ENCODE measurements at regions not wholly inside any gene's neighbourhood (a gene's known extent, or its start where the extent isn't known, plus 50 kb on each side); places are given as distances from the start of the nearest gene placed in this dataset.
"Not testable (repeated sequence)": the region's sequence is repeated elsewhere in the genome, so short reads cannot be mapped to it uniquely, and the experiment has no call there.

- 97% methylated on average over 2 of the region's 2 CpGs for WGBS
- Histone ChIP-seq H3K9me3 (ENCODE audit: control insufficient read depth in 2 of 2, insufficient read depth in 1 of 2, low read length in 1 of 2) (no peaks in the 10 kb centered on the region), H3K27me3 (ENCODE audit: control insufficient read depth in 2 of 2, insufficient read depth in 1 of 2, low read length in 1 of 2) (no peaks in the 10 kb centered on the region), H3K4me1 (ENCODE audit: control insufficient read depth in 2 of 2, insufficient read depth in 2 of 2, low read length in 2 of 2) (no peaks in the 10 kb centered on the region), H3K27ac (ENCODE audit: low read depth in 1 of 2, low read length in 1 of 2) (no peak overlapping the region), H3K36me3 (ENCODE audit: control insufficient read depth in 2 of 2, insufficient read depth in 2 of 2, low read length in 1 of 2) (no peaks in the 10 kb centered on the region), H3K4me3 (ENCODE audit: low read length in 2 of 2) (no peak overlapping the region)
- DNase-seq (ENCODE audit: low read depth in 6 of 9, low spot score in 9 of 9), result no peak
Observed at GRCh38 chr6:111942561-111942960, 69.3 kb upstream of the FYN start.

DNA sequence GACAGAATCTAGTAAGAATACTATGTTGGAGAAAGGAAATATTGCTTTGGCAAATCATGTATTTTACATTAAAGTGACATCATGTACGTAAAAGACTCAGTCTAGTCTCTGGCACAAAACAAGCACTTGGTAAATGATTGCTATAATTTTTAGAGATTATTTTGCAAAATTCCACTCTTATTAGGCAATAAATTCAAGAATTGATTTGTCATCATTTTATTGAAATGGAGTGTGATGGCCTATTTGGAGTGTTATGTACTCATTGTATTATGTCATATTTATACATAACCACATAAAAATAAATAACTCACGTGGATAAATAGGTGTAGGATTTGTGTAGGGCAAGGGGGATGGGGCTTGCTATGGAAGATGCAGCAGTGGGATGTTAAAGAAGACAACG lies 70.0 kb upstream of the FYN start:
- 93% methylated on average over 3 of the region's 3 CpGs for WGBS

GRCh38 chr6:111943726-111944125 lies 70.5 kb upstream of the FYN start:
- no peaks in the 10 kb centered on the region for H3K36me3 ChIP-seq (ENCODE audit: control insufficient read depth in 2 of 2, insufficient read depth in 2 of 2, low read length in 1 of 2)
- DNase-seq (ENCODE audit: low read depth in 6 of 9, low spot score in 9 of 9), result no peak
- 96% methylated on average over 3 of the region's 3 CpGs for WGBS
- no peaks in the 10 kb centered on the region for H3K9me3 ChIP-seq (ENCODE audit: control insufficient read depth in 2 of 2, insufficient read depth in 1 of 2, low read length in 1 of 2)
- H3K4me1 ChIP-seq (ENCODE audit: control insufficient read depth in 2 of 2, insufficient read depth in 2 of 2, low read length in 2 of 2), result no peaks in the 10 kb centered on the region
- H3K27ac ChIP-seq (ENCODE audit: low read depth in 1 of 2, low read length in 1 of 2), result no peak overlapping the region
- no peak overlapping the region for H3K4me3 ChIP-seq (ENCODE audit: low read length in 2 of 2)
- no peaks in the 10 kb centered on the region for H3K27me3 ChIP-seq (ENCODE audit: control insufficient read depth in 2 of 2, insufficient read depth in 1 of 2, low read length in 1 of 2)

More for the DNA sequence above, 70.0 kb upstream of the FYN start:
- no peak overlapping the region for H3K4me3 ChIP-seq (ENCODE audit: low read length in 2 of 2)
- no peaks in the 10 kb centered on the region for H3K4me1 ChIP-seq (ENCODE audit: control insufficient read depth in 2 of 2, insufficient read depth in 2 of 2, low read length in 2 of 2)
- no peak for DNase-seq (ENCODE audit: low read depth in 6 of 9, low spot score in 9 of 9)
- no peaks in the 10 kb centered on the region for H3K27me3 ChIP-seq (ENCODE audit: control insufficient read depth in 2 of 2, insufficient read depth in 1 of 2, low read length in 1 of 2)
- no peak overlapping the region for H3K27ac ChIP-seq (ENCODE audit: low read depth in 1 of 2, low read length in 1 of 2)
- no peaks in the 10 kb centered on the region for H3K36me3 ChIP-seq (ENCODE audit: control insufficient read depth in 2 of 2, insufficient read depth in 2 of 2, low read length in 1 of 2)
- H3K9me3 ChIP-seq (ENCODE audit: control insufficient read depth in 2 of 2, insufficient read depth in 1 of 2, low read length in 1 of 2), result no peaks in the 10 kb centered on the region

DNA sequence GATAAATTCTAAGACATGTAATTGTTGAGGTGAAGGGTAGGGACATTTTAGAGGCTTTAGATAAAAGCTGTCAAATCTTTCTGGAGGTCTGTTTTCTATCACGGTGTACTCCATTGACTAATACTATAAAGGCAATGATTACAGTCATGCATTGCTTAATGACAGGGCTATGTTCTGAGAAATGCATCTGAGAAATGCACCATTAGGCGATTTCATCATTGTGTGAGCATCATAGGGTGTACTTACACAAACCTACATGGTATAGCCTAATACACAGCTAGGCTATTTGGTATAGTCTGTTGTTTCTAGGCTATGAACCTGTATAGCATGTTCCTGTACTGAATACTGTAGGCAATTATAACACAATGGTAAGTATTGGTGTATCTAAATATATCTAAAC lies 71.3 kb upstream of the FYN start:
- Histone ChIP-seq H3K4me1 (ENCODE audit: control insufficient read depth in 2 of 2, insufficient read depth in 2 of 2, low read length in 2 of 2) (no peaks in the 10 kb centered on the region), H3K27me3 (ENCODE audit: control insufficient read depth in 2 of 2, insufficient read depth in 1 of 2, low read length in 1 of 2) (no peaks in the 10 kb centered on the region), H3K9me3 (ENCODE audit: control insufficient read depth in 2 of 2, insufficient read depth in 1 of 2, low read length in 1 of 2) (no peaks in the 10 kb centered on the region), H3K36me3 (ENCODE audit: control insufficient read depth in 2 of 2, insufficient read depth in 2 of 2, low read length in 1 of 2) (no peaks in the 10 kb centered on the region), H3K4me3 (ENCODE audit: low read length in 2 of 2) (no peak overlapping the region), H3K27ac (ENCODE audit: low read depth in 1 of 2, low read length in 1 of 2) (no peak overlapping the region)
- WGBS, result 98% methylated on average over 2 of the region's 2 CpGs
- no peak for DNase-seq (ENCODE audit: low read depth in 6 of 9, low spot score in 9 of 9)

- 95% methylated on average over 3 of the region's 3 CpGs for WGBS
- Histone ChIP-seq H3K9me3 (ENCODE audit: control insufficient read depth in 2 of 2, insufficient read depth in 1 of 2, low read length in 1 of 2) (no peaks in the 10 kb centered on the region), H3K27ac (ENCODE audit: low read depth in 1 of 2, low read length in 1 of 2) (no peak overlapping the region), H3K4me1 (ENCODE audit: control insufficient read depth in 2 of 2, insufficient read depth in 2 of 2, low read length in 2 of 2) (peaks cover 0 to 4% of the 10 kb centered on the region in 2 donors), H3K36me3 (ENCODE audit: control insufficient read depth in 2 of 2, insufficient read depth in 2 of 2, low read length in 1 of 2) (no peaks in the 10 kb centered on the region), H3K27me3 (ENCODE audit: control insufficient read depth in 2 of 2, insufficient read depth in 1 of 2, low read length in 1 of 2) (no peaks in the 10 kb centered on the region), H3K4me3 (ENCODE audit: low read length in 2 of 2) (no peak overlapping the region)
- DNase-seq (ENCODE audit: low read depth in 6 of 9, low spot score in 9 of 9), result no peak
Observed at GRCh38 chr6:111949546-111949945, 76.3 kb upstream of the FYN start.

GRCh38 chr6:111949984-111950383 lies 76.7 kb upstream of the FYN start:
- not testable (repeated sequence) for H3K27ac ChIP-seq (ENCODE audit: low read depth in 1 of 2, low read length in 1 of 2); H3K4me3 ChIP-seq (ENCODE audit: low read length in 2 of 2); H3K36me3 ChIP-seq (ENCODE audit: control insufficient read depth in 2 of 2, insufficient read depth in 2 of 2, low read length in 1 of 2); H3K9me3 ChIP-seq (ENCODE audit: control insufficient read depth in 2 of 2, insufficient read depth in 1 of 2, low read length in 1 of 2); H3K27me3 ChIP-seq (ENCODE audit: control insufficient read depth in 2 of 2, insufficient read depth in 1 of 2, low read length in 1 of 2); H3K4me1 ChIP-seq (ENCODE audit: control insufficient read depth in 2 of 2, insufficient read depth in 2 of 2, low read length in 2 of 2); DNase-seq (ENCODE audit: low read depth in 6 of 9, low spot score in 9 of 9)
- 94% methylated on average over 3 of the region's 3 CpGs for WGBS

DNA sequence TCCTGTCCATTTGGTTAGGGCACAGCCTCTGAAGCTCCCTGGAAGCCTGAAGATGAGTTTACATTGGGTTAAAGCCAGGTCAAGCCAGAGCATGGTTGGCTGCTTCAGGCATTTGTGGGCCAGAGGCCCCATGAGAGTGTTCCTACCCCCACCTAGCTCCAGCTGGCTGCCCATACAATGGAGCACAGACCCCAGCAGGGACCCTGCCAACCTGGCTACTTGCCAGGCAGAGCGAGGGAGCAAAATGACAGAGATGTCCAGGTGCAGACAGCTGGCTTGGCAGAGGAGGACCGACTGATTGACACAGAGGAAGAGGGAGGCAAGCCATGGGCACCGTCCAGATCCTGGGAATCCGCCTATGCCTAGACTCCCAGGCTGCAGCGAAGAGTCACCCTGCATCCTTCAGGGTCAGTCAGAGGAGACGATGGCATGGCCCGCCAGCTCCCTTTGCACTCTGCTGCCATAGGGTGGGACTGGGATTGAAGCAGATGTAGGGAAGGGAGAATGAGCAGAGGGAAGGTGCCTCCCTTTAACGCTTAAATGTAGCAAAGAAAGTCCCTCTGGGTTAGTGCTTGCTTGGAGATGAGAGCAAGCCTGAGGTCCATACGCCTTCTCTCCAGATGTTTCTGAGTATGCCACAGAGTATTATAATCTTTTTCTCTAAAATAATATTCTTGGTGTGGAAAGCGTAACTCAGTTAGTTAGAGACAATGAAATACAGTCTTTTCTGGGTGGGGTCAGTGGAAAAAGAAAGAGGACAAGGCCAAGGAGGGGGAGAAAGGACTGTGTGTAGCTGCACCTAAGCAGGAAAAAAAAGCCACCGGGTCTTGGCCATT lies 77.6 kb upstream of the FYN start:
- Histone ChIP-seq H3K27me3 (ENCODE audit: control insufficient read depth in 2 of 2, insufficient read depth in 1 of 2, low read length in 1 of 2) (no peaks in the 10 kb centered on the region), H3K36me3 (ENCODE audit: control insufficient read depth in 2 of 2, insufficient read depth in 2 of 2, low read length in 1 of 2) (no peaks in the 10 kb centered on the region), H3K4me3 (ENCODE audit: low read length in 2 of 2) (no peak overlapping the region), H3K27ac (ENCODE audit: low read depth in 1 of 2, low read length in 1 of 2) (no peak overlapping the region), H3K9me3 (ENCODE audit: control insufficient read depth in 2 of 2, insufficient read depth in 1 of 2, low read length in 1 of 2) (no peaks in the 10 kb centered on the region), H3K4me1 (ENCODE audit: control insufficient read depth in 2 of 2, insufficient read depth in 2 of 2, low read length in 2 of 2) (peaks cover 0 to 4% of the 10 kb centered on the region in 2 donors)
- DNase-seq (ENCODE audit: low read depth in 6 of 9, low spot score in 9 of 9), result no peak
- WGBS, result 95% methylated on average over 11 of the region's 11 CpGs

DNA sequence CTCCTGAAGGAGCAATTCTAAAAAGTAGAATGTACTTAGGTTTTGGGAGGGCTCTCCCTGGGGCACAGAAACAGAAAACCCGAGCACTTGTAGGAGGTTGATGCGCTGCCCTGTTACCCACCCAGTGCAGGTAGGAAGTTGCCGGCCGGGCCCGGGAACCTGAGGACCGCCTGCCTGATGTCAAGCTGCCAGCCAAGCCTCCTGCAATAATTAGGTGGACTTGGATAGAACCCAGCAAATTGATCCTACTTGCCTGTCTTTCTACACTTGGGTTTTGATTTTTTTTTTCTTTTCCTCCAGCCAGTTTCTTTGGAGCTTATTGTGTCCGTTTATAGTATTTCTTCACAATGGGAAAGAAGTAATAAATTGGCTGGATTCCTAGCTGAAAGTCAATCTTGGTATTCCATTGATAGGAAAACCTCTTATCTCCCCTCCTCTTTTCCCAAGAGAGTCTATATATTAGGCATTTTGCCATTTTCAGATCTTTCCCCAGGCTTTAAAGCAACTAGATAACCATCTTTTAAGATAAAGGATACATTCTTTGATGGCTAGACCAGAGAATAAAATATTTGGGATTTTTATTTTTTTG lies 78.3 kb upstream of the FYN start:
- Histone ChIP-seq H3K4me1 (ENCODE audit: control insufficient read depth in 2 of 2, insufficient read depth in 2 of 2, low read length in 2 of 2) (peaks cover 0 to 4% of the 10 kb centered on the region in 2 donors), H3K9me3 (ENCODE audit: control insufficient read depth in 2 of 2, insufficient read depth in 1 of 2, low read length in 1 of 2) (no peaks in the 10 kb centered on the region), H3K4me3 (ENCODE audit: low read length in 2 of 2) (no peak overlapping the region), H3K27ac (ENCODE audit: low read depth in 1 of 2, low read length in 1 of 2) (no peak overlapping the region), H3K36me3 (ENCODE audit: control insufficient read depth in 2 of 2, insufficient read depth in 2 of 2, low read length in 1 of 2) (no peaks in the 10 kb centered on the region), H3K27me3 (ENCODE audit: control insufficient read depth in 2 of 2, insufficient read depth in 1 of 2, low read length in 1 of 2) (no peaks in the 10 kb centered on the region)
- 99% methylated on average over 7 of the region's 7 CpGs for WGBS
- DNase-seq (ENCODE audit: low read depth in 6 of 9, low spot score in 9 of 9), result no peak

- Histone ChIP-seq H3K4me3 (ENCODE audit: low read length in 2 of 2) (no peak overlapping the region), H3K9me3 (ENCODE audit: control insufficient read depth in 2 of 2, insufficient read depth in 1 of 2, low read length in 1 of 2) (no peaks in the 10 kb centered on the region), H3K4me1 (ENCODE audit: control insufficient read depth in 2 of 2, insufficient read depth in 2 of 2, low read length in 2 of 2) (peaks cover 0 to 4% of the 10 kb centered on the region in 2 donors), H3K27ac (ENCODE audit: low read depth in 1 of 2, low read length in 1 of 2) (no peak overlapping the region), H3K27me3 (ENCODE audit: control insufficient read depth in 2 of 2, insufficient read depth in 1 of 2, low read length in 1 of 2) (no peaks in the 10 kb centered on the region), H3K36me3 (ENCODE audit: control insufficient read depth in 2 of 2, insufficient read depth in 2 of 2, low read length in 1 of 2) (no peaks in the 10 kb centered on the region)
- 89% methylated on average over 5 of the region's 5 CpGs for WGBS
- no peak for DNase-seq (ENCODE audit: low read depth in 6 of 9, low spot score in 9 of 9)
Observed at GRCh38 chr6:111952274-111952673, 79.0 kb upstream of the FYN start.

Measured in thymus (tissue), 11 donors.